ENCODE measurements at regions not wholly inside any gene's neighbourhood (a gene's known extent, or its start where the extent isn't known, plus 50 kb on each side); places are given as distances from the start of the nearest gene placed in this dataset.

DNA sequence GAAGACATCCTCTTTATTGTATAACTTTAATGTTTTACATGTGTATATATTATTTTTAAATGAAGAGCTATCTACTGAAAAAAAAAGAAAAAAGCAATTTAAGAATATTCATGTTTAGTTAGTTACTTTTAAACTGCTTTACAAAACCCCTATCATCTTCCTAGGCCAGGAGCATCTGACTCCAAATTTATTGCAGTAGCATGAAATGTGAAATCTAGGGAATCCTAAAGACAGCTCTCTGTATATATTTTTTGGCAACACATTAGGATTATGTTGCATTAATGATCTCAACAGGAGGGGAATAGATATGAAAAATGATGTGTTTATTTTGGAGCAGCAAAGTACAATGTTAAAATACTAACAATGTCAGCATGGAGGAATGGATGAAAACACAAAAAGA, 158.3 kb downstream of the CNTN3 start:
- POLR2A ChIA-PET = no interaction called here
- CTCF ChIA-PET = interaction anchor here (1.0 kb wide), 1 partner anchor 545 kb away, joined by 3 read pairs; no protein-coding TSS in a partner anchor
- TF ChIP-seq, protein P1, sequence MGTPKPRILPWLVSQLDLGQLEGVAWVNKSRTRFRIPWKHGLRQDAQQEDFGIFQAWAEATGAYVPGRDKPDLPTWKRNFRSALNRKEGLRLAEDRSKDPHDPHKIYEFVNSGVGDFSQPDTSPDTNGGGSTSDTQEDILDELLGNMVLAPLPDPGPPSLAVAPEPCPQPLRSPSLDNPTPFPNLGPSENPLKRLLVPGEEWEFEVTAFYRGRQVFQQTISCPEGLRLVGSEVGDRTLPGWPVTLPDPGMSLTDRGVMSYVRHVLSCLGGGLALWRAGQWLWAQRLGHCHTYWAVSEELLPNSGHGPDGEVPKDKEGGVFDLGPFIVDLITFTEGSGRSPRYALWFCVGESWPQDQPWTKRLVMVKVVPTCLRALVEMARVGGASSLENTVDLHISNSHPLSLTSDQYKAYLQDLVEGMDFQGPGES (IDR thresholded peaks at IDR 0.05; ENCODE audit: low read depth, low read length) = no peak
- TF ChIP-seq RCOR1 (IDR thresholded peaks at IDR 0.05; ENCODE audit: low read length) (no peak), SMC3 (IDR thresholded peaks at IDR 0.05; ENCODE audit: low read depth, low read length) (no peak)
- TF ChIP-seq, protein P2, sequence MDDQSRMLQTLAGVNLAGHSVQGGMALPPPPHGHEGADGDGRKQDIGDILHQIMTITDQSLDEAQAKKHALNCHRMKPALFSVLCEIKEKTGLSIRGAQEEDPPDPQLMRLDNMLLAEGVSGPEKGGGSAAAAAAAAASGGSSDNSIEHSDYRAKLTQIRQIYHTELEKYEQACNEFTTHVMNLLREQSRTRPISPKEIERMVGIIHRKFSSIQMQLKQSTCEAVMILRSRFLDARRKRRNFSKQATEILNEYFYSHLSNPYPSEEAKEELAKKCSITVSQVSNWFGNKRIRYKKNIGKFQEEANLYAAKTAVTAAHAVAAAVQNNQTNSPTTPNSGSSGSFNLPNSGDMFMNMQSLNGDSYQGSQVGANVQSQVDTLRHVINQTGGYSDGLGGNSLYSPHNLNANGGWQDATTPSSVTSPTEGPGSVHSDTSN (IDR thresholded peaks at IDR 0.05) = no peak
- TF ChIP-seq, protein P3, sequence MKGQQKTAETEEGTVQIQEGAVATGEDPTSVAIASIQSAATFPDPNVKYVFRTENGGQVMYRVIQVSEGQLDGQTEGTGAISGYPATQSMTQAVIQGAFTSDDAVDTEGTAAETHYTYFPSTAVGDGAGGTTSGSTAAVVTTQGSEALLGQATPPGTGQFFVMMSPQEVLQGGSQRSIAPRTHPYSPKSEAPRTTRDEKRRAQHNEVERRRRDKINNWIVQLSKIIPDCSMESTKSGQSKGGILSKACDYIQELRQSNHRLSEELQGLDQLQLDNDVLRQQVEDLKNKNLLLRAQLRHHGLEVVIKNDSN (IDR thresholded peaks at IDR 0.05; ENCODE audit: borderline replicate concordance, low read depth) = no peak

DNA sequence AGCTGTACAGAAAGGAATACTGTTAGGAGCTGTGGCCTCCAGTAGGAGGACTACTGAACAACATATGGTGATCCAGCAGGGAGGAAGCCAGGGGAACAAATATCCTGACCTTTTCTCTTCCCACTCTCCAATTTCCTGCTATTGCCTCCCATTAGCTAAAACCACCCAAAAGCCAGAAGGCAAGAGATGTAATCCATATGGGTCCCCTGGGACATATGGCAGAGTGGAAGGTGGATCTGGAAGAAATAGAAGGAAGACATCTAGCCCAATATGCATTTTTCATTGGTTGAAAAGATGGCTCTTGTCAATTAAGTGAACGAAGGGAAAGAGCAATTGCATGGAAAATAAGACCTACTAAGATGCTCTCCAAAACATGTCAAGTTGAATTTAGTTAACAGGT, 167.2 kb downstream of the CNTN3 start:
- Histone ChIP-seq H3K9ac (no peak overlapping the region), H3K4me2 (no peak overlapping the region), H3K9me3 (no peaks in the 10 kb centered on the region), H3K4me1 (ENCODE audit: control insufficient read depth in 1 of 2, insufficient read depth in 2 of 2, low read depth in 1 of 2, low read length in 1 of 2) (no peaks in the 10 kb centered on the region; a peak in 1 of 4 replicates), H4K20me1 (ENCODE audit: insufficient read depth) (no peaks in the 10 kb centered on the region), H3K27me3 (ENCODE audit: insufficient read depth) (no peaks in the 10 kb centered on the region), H2AFZ (ENCODE audit: low read depth) (no peak overlapping the region), H3K79me2 (ENCODE audit: insufficient read depth) (no peaks in the 10 kb centered on the region), H3K27ac (ENCODE audit: low read depth in 2 of 2, low read length in 1 of 2) (no peak overlapping the region), H3F3A (replicated peaks; ENCODE audit: insufficient read depth) (peaks cover 4% of the 10 kb centered on the region), H3K4me3 (ENCODE audit: low read depth in 2 of 2, low read length in 1 of 2) (no peak overlapping the region), H3K9me2 (no peaks in the 10 kb centered on the region), H3K36me3 (replicated peaks in 1 of 2; ENCODE audit: control insufficient read depth in 1 of 2, insufficient read depth in 2 of 2, low read length in 1 of 2) (no peaks in the 10 kb centered on the region)
- ChIA-PET POLR2A (no interaction called here), CTCF (no interaction called here)
- no peak for DNase-seq
- 35% methylated on average over 1 of the region's 1 CpG for WGBS (ENCODE audit: low lambda C conversion rate)
- TF ChIP-seq SIN3A (IDR thresholded peaks at IDR 0.05; ENCODE audit: borderline replicate concordance, low read depth, low read length) (no peak), NRF1 (IDR thresholded peaks at IDR 0.05; ENCODE audit: low read depth, low read length) (no peak), SMC3 (IDR thresholded peaks at IDR 0.05; ENCODE audit: low read depth, low read length) (no peak), RXRA (IDR thresholded peaks at IDR 0.05; ENCODE audit: borderline replicate concordance, low read depth) (no peak), CHD2 (IDR thresholded peaks at IDR 0.05; ENCODE audit: low read length, partially characterized antibody) (no peak), EP300 (IDR thresholded peaks at IDR 0.05; ENCODE audit: borderline replicate concordance in 1 of 2, low read depth in 1 of 2, low read length in 1 of 2) (no peak), MXI1 (IDR thresholded peaks at IDR 0.05; ENCODE audit: low read depth, low read length) (no peak), FOXM1 (IDR thresholded peaks at IDR 0.05; ENCODE audit: low read depth) (no peak), GABPA (IDR thresholded peaks at IDR 0.05; ENCODE audit: low read depth) (no peak), FOXJ3 (CRISPR knock-in tag; IDR thresholded peaks at IDR 0.05) (no peak), FOSL2 (IDR thresholded peaks at IDR 0.05; ENCODE audit: borderline replicate concordance, low read depth) (no peak)
- TF ChIP-seq, protein P4, sequence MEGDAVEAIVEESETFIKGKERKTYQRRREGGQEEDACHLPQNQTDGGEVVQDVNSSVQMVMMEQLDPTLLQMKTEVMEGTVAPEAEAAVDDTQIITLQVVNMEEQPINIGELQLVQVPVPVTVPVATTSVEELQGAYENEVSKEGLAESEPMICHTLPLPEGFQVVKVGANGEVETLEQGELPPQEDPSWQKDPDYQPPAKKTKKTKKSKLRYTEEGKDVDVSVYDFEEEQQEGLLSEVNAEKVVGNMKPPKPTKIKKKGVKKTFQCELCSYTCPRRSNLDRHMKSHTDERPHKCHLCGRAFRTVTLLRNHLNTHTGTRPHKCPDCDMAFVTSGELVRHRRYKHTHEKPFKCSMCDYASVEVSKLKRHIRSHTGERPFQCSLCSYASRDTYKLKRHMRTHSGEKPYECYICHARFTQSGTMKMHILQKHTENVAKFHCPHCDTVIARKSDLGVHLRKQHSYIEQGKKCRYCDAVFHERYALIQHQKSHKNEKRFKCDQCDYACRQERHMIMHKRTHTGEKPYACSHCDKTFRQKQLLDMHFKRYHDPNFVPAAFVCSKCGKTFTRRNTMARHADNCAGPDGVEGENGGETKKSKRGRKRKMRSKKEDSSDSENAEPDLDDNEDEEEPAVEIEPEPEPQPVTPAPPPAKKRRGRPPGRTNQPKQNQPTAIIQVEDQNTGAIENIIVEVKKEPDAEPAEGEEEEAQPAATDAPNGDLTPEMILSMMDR (IDR thresholded peaks at IDR 0.05) = no peak

More for the DNA sequence above, 158.3 kb downstream of the CNTN3 start:
- Histone ChIP-seq H3K79me2 (ENCODE audit: insufficient read depth) (no peaks in the 10 kb centered on the region), H3K27ac (ENCODE audit: low read depth in 2 of 2, low read length in 1 of 2) (no peak overlapping the region), H4K20me1 (ENCODE audit: insufficient read depth) (no peaks in the 10 kb centered on the region), H3K9ac (no peak overlapping the region), H3K36me3 (replicated peaks in 1 of 2; ENCODE audit: control insufficient read depth in 1 of 2, insufficient read depth in 2 of 2, low read length in 1 of 2) (peaks cover 0 to 4% of the 10 kb centered on the region in 2 experiments), H2AFZ (ENCODE audit: low read depth) (no peak overlapping the region), H3K9me2 (no peaks in the 10 kb centered on the region), H3K4me2 (no peak overlapping the region), H3K27me3 (ENCODE audit: insufficient read depth) (no peaks in the 10 kb centered on the region), H3K4me3 (ENCODE audit: low read depth in 2 of 2, low read length in 1 of 2) (no peak overlapping the region), H3K4me1 (ENCODE audit: control insufficient read depth in 1 of 2, insufficient read depth in 2 of 2, low read depth in 1 of 2, low read length in 1 of 2) (no peaks in the 10 kb centered on the region), H3K9me3 (no peaks in the 10 kb centered on the region), H3F3A (replicated peaks; ENCODE audit: insufficient read depth) (no peaks in the 10 kb centered on the region)
- no peak for DNase-seq
